GM18511 (cell line): ENCODE measurements at regions not wholly inside any gene's neighbourhood (a gene's known extent, or its start where the extent isn't known, plus 50 kb on each side); places are given as distances from the start of the nearest gene placed in this dataset.
"Not testable (repeated sequence)": the region's sequence is repeated elsewhere in the genome, so short reads cannot be mapped to it uniquely, and the experiment has no call there.

Source experiments
- ATAC-seq: cut with Tn5 transposase; IDR thresholded peaks from one replicate; pipeline ENCODE4 v1.9.1; 2021; ENCODE audit warnings: mild to moderate bottlenecking, moderate library complexity; ENCODE audit not compliant: unreplicated experiment

GRCh38 chr20:48366230-48366629 lies 461.6 kb downstream of the PREX1 start:
- ATAC-seq = no peak

- ATAC-seq = peak; percentile 42
Measured at GRCh38 chr20:48364688-48365421, 462.9 kb downstream of the PREX1 start.

GRCh38 chr20:48364055-48364454 lies 463.7 kb downstream of the PREX1 start:
- ATAC-seq = no peak

GRCh38 chr20:48360342-48360975 lies 467.3 kb downstream of the PREX1 start:
- ATAC-seq = peak; percentile 45

GRCh38 chr20:48359692-48360341 lies 468.0 kb downstream of the PREX1 start:
- peak; percentile 82 for ATAC-seq

- not testable (repeated sequence) for ATAC-seq
Measured at GRCh38 chr20:48359055-48359390, 468.8 kb downstream of the PREX1 start.

GRCh38 chr20:48358176-48359054 lies 469.4 kb downstream of the PREX1 start:
- no peak for ATAC-seq

- no peak for ATAC-seq
Measured at GRCh38 chr20:48357714-48358113, 470.1 kb downstream of the PREX1 start.

GRCh38 chr20:48354903-48355302 lies 472.9 kb downstream of the PREX1 start:
- ATAC-seq = no peak

GRCh38 chr20:48354320-48354876 lies 473.4 kb downstream of the PREX1 start:
- ATAC-seq = no peak

- ATAC-seq = no peak
Measured at GRCh38 chr20:48352628-48353027, 475.2 kb downstream of the PREX1 start.

GRCh38 chr20:48352042-48352441 lies 475.8 kb downstream of the PREX1 start:
- ATAC-seq = no peak

- no peak for ATAC-seq
Measured at GRCh38 chr20:48350313-48350988, 477.3 kb downstream of the PREX1 start.

- ATAC-seq = no peak
Measured at GRCh38 chr20:48349656-48350055, 478.1 kb downstream of the PREX1 start.

- ATAC-seq = no peak
Measured at GRCh38 chr20:48348022-48348421, 479.8 kb downstream of the PREX1 start.

GRCh38 chr20:48342822-48343513 lies 484.8 kb downstream of the PREX1 start:
- ATAC-seq = no peak

- ATAC-seq = no peak
Measured at GRCh38 chr20:48340883-48341281, 486.9 kb downstream of the PREX1 start.

GRCh38 chr20:48339986-48340882 lies 487.6 kb downstream of the PREX1 start:
- ATAC-seq = peak; percentile 69
